Activated T-cell treated with anti-CD3 and anti-CD28 coated beads for 24 hours (primary cell): ENCODE measurements at regions not wholly inside any gene's neighbourhood (a gene's known extent, or its start where the extent isn't known, plus 50 kb on each side); places are given as distances from the start of the nearest gene placed in this dataset.

Experiments used
- DNase-seq: peaks from one replicate; pipeline ENCODE4 v3.0.0-alpha.2; 2020; ENCODE audit warnings: low read depth

- no peak for DNase-seq
Observed at GRCh38 chr9:87282538-87282937, 215.1 kb upstream of the DAPK1 start.

GRCh38 chr9:87283585-87283984, 214.1 kb upstream of the DAPK1 start:
- no peak for DNase-seq

- DNase-seq, result no peak
Observed at GRCh38 chr9:87285183-87285850, 212.3 kb upstream of the DAPK1 start.

GRCh38 chr9:87286506-87286905, 211.2 kb upstream of the DAPK1 start:
- no peak for DNase-seq

- no peak for DNase-seq
Observed at GRCh38 chr9:87290241-87291052, 207.2 kb upstream of the DAPK1 start.

GRCh38 chr9:87292449-87293191, 205.0 kb upstream of the DAPK1 start:
- no peak for DNase-seq

- no peak for DNase-seq
Observed at GRCh38 chr9:87294126-87294525, 203.5 kb upstream of the DAPK1 start.

GRCh38 chr9:87300915-87301314, 196.8 kb upstream of the DAPK1 start:
- DNase-seq, result no peak

GRCh38 chr9:87301371-87301770, 196.3 kb upstream of the DAPK1 start:
- no peak for DNase-seq

- no peak for DNase-seq
Observed at GRCh38 chr9:87305151-87305550, 192.5 kb upstream of the DAPK1 start.

- DNase-seq, result no peak
Observed at GRCh38 chr9:87306006-87306405, 191.7 kb upstream of the DAPK1 start.

GRCh38 chr9:87307848-87308247, 189.8 kb upstream of the DAPK1 start:
- no peak for DNase-seq

- DNase-seq, result no peak
Observed at GRCh38 chr9:87309236-87309635, 188.4 kb upstream of the DAPK1 start.

- DNase-seq, result no peak
Observed at GRCh38 chr9:87310827-87311523, 186.7 kb upstream of the DAPK1 start.

- no peak for DNase-seq
Observed at GRCh38 chr9:87319656-87320055, 178.0 kb upstream of the DAPK1 start.

GRCh38 chr9:87320146-87320884, 177.4 kb upstream of the DAPK1 start:
- no peak for DNase-seq

- DNase-seq, result no peak
Observed at GRCh38 chr9:87322840-87323635, 174.6 kb upstream of the DAPK1 start.

- DNase-seq, result no peak
Observed at GRCh38 chr9:87323928-87324327, 173.7 kb upstream of the DAPK1 start.

- DNase-seq, result no peak
Observed at GRCh38 chr9:87324613-87325194, 173.0 kb upstream of the DAPK1 start.

- no peak for DNase-seq
Observed at GRCh38 chr9:87327575-87328125, 170.0 kb upstream of the DAPK1 start.
